ENCODE measurements at regions not wholly inside any gene's neighbourhood (a gene's known extent, or its start where the extent isn't known, plus 50 kb on each side); places are given as distances from the start of the nearest gene placed in this dataset.

- H3K27ac Mint-ChIP-seq: no peak overlapping the region
- no peak overlapping the region for H3K4me3 Mint-ChIP-seq
- no peaks in the 10 kb centered on the region for H3K27me3 ChIP-seq (ENCODE audit: control insufficient read depth in 2 of 2, insufficient read depth in 2 of 2, low read length in 2 of 2)
- no peaks in the 10 kb centered on the region for H3K79me2 ChIP-seq (ENCODE audit: insufficient read depth, low read length)
- H3K4me3 ChIP-seq (replicated peaks in 1 of 3; ENCODE audit: low read depth in 2 of 3, low read length in 3 of 3): no peak overlapping the region
- DNase-seq: no peak
- H3K27ac ChIP-seq (ENCODE audit: low read depth in 1 of 2, low read length in 2 of 2): no peak overlapping the region
- no peaks in the 10 kb centered on the region for H4K20me1 ChIP-seq (ENCODE audit: insufficient read depth, low read length)
- no peaks in the 10 kb centered on the region for H3K4me1 Mint-ChIP-seq
- TF ChIP-seq CTCF (IDR thresholded peaks at IDR 0.05): no peak
- H3K36me3 Mint-ChIP-seq: no peaks in the 10 kb centered on the region
- no CpG with 5 or more reads among the region's 3 CpGs for WGBS (ENCODE audit: insufficient coverage)
- no peaks in the 10 kb centered on the region for H3K4me1 ChIP-seq (ENCODE audit: control insufficient read depth in 1 of 2, insufficient read depth in 2 of 2, low read length in 2 of 2)
- H3K27me3 Mint-ChIP-seq (ENCODE audit: low read depth in 3 of 3): no peaks in the 10 kb centered on the region
- no peak overlapping the region for H3K4me2 ChIP-seq (replicated peaks; ENCODE audit: extremely low read depth, low read length, poor library complexity, severe bottlenecking)
- H3K9ac ChIP-seq (ENCODE audit: insufficient read depth, low read length, poor library complexity, severe bottlenecking): no peak overlapping the region
- peaks cover 0 to 3% (median 0%) of the 10 kb centered on the region in 7 donors for H3K9me3 Mint-ChIP-seq
- H2AFZ ChIP-seq (ENCODE audit: insufficient read depth, low read depth, low read length, poor library complexity, severe bottlenecking): no peak overlapping the region
- no peaks in the 10 kb centered on the region for H3K36me3 ChIP-seq (replicated peaks in 1 of 2; ENCODE audit: control insufficient read depth in 1 of 2, insufficient read depth in 2 of 2, low read length in 2 of 2)
- peaks cover 0 to under 1% of the 10 kb centered on the region in 2 donors for H3K9me3 ChIP-seq (replicated peaks in 1 of 2; ENCODE audit: control insufficient read depth in 1 of 2, insufficient read depth in 1 of 2, low read length in 2 of 2)
- intact Hi-C loops (cut with micrococcal nuclease): no loop called here
Observed at GRCh38 chr7:49245062-49245461, 320.7 kb downstream of the CDC14C start.

GRCh38 chr7:49247759-49248158 lies 323.4 kb downstream of the CDC14C start:
- H3K27me3 Mint-ChIP-seq (ENCODE audit: low read depth in 3 of 3): no peaks in the 10 kb centered on the region
- no peaks in the 10 kb centered on the region for H3K36me3 ChIP-seq (replicated peaks in 1 of 2; ENCODE audit: control insufficient read depth in 1 of 2, insufficient read depth in 2 of 2, low read length in 2 of 2)
- intact Hi-C loops (cut with micrococcal nuclease): no loop called here
- no peaks in the 10 kb centered on the region for H3K9me3 Mint-ChIP-seq
- H3K4me2 ChIP-seq (replicated peaks; ENCODE audit: extremely low read depth, low read length, poor library complexity, severe bottlenecking): no peak overlapping the region
- no peaks in the 10 kb centered on the region for H3K4me1 Mint-ChIP-seq
- no CpG with 5 or more reads among the region's 3 CpGs for whole genome bisulfite sequencing (ENCODE audit: insufficient coverage)
- no peak overlapping the region for H3K4me3 Mint-ChIP-seq
- H3K9ac ChIP-seq (ENCODE audit: insufficient read depth, low read length, poor library complexity, severe bottlenecking): no peak overlapping the region
- no peak overlapping the region for H3K27ac ChIP-seq (ENCODE audit: low read depth in 1 of 2, low read length in 2 of 2)
- no peaks in the 10 kb centered on the region for H3K27me3 ChIP-seq (ENCODE audit: control insufficient read depth in 2 of 2, insufficient read depth in 2 of 2, low read length in 2 of 2)
- no peak overlapping the region for H3K27ac Mint-ChIP-seq
- no peaks in the 10 kb centered on the region for H3K79me2 ChIP-seq (ENCODE audit: insufficient read depth, low read length)
- no peaks in the 10 kb centered on the region for H3K9me3 ChIP-seq (replicated peaks in 1 of 2; ENCODE audit: control insufficient read depth in 1 of 2, insufficient read depth in 1 of 2, low read length in 2 of 2)
- H4K20me1 ChIP-seq (ENCODE audit: insufficient read depth, low read length): no peaks in the 10 kb centered on the region
- H2AFZ ChIP-seq (ENCODE audit: insufficient read depth, low read depth, low read length, poor library complexity, severe bottlenecking): no peak overlapping the region
- DNase-seq: no peak
- H3K4me1 ChIP-seq (ENCODE audit: control insufficient read depth in 1 of 2, insufficient read depth in 2 of 2, low read length in 2 of 2): no peaks in the 10 kb centered on the region
- H3K4me3 ChIP-seq (replicated peaks in 1 of 3; ENCODE audit: low read depth in 2 of 3, low read length in 3 of 3): no peak overlapping the region
- no peak for TF ChIP-seq CTCF (IDR thresholded peaks at IDR 0.05)
- no peaks in the 10 kb centered on the region for H3K36me3 Mint-ChIP-seq
